Osteoblast (primary cell): ENCODE measurements at regions not wholly inside any gene's neighbourhood (a gene's known extent, or its start where the extent isn't known, plus 50 kb on each side); places are given as distances from the start of the nearest gene placed in this dataset.

Experiments
- DNase-seq: peaks from one replicate; pipeline ENCODE4 v3.0.0; 2011; ENCODE audit warnings: low spot score, mixed read lengths; ENCODE audit not compliant: insufficient read length; ENCODE audit errors: missing footprints
- H2AFZ ChIP-seq: 2 replicates; pipeline ENCODE4 v1.6.0; 2011; ENCODE audit warnings: mild to moderate bottlenecking, low read length
- H3K27ac ChIP-seq: 2 replicates; pipeline ENCODE4 v1.5.1; 2011; ENCODE audit warnings: mild to moderate bottlenecking, low read depth, low read length, moderate library complexity
- H3K27me3 ChIP-seq: 2 replicates; pipeline ENCODE4 v1.6.0; 2012; ENCODE audit warnings: mild to moderate bottlenecking, control low read depth, inconsistent platforms, low read length, moderate library complexity; ENCODE audit not compliant: insufficient read depth
- H3K36me3 ChIP-seq: 2 replicates; pipeline ENCODE4 v1.5.1; 2011; ENCODE audit warnings: mild to moderate bottlenecking, low read length, control low read depth, moderate library complexity; ENCODE audit not compliant: insufficient read depth
- H3K4me1 ChIP-seq: 2 replicates; pipeline ENCODE4 v1.5.1; 2011; ENCODE audit warnings: mild to moderate bottlenecking, low read length, control low read depth, moderate library complexity; ENCODE audit not compliant: insufficient read depth
- H3K4me2 ChIP-seq: 2 replicates; pipeline ENCODE4 v1.6.0; 2011; ENCODE audit warnings: mild to moderate bottlenecking, low read length; ENCODE audit not compliant: insufficient read depth
- H3K4me3 ChIP-seq: fragments of 200-600 bp; sonication (generic); 3 replicates; pipeline ENCODE4 v1.5.1; 2012; ENCODE audit warnings: mild to moderate bottlenecking, low read length, inconsistent platforms; ENCODE audit not compliant: insufficient read depth
- H3K79me2 ChIP-seq: 2 replicates; pipeline ENCODE4 v1.6.0; 2012; ENCODE audit warnings: mild to moderate bottlenecking, low read length, control low read depth, inconsistent platforms; ENCODE audit not compliant: insufficient read depth
- H3K9me3 ChIP-seq: 2 replicates; pipeline ENCODE4 v1.5.1; 2011; ENCODE audit warnings: low read depth, low read length, control low read depth
- H4K20me1 ChIP-seq: 2 replicates; pipeline ENCODE4 v1.6.0; 2012; ENCODE audit warnings: mild to moderate bottlenecking, low read length, control low read depth; ENCODE audit not compliant: insufficient read depth
- TF ChIP-seq, protein P1 (sequence below): IDR thresholded peaks from 2 replicates; pipeline ENCODE4 v1.5.1; 2011; ENCODE audit warnings: mild to moderate bottlenecking, low read depth, low read length, moderate library complexity; ENCODE audit errors: extremely low read depth

DNA sequence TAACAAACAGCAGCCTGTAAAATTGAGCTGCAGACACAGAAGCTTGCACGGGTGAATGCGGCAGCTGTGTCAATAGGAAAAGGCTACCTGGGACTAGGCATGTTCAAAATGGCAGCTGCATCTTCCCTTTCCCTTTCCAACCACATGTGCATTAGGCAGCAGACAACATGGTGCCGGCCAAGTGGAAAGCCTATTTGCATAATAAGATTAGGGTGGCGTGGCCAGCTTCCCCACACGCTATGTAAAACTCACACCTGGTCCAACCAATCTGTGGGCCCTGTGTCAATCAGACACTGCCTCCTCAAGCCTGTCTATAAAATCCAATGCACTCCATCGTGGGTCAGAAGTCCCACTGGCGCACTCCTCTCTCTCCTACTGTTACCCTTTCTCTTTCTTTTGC is 61.0 kb upstream of the RBBP6 start:
- TF ChIP-seq, protein P1, sequence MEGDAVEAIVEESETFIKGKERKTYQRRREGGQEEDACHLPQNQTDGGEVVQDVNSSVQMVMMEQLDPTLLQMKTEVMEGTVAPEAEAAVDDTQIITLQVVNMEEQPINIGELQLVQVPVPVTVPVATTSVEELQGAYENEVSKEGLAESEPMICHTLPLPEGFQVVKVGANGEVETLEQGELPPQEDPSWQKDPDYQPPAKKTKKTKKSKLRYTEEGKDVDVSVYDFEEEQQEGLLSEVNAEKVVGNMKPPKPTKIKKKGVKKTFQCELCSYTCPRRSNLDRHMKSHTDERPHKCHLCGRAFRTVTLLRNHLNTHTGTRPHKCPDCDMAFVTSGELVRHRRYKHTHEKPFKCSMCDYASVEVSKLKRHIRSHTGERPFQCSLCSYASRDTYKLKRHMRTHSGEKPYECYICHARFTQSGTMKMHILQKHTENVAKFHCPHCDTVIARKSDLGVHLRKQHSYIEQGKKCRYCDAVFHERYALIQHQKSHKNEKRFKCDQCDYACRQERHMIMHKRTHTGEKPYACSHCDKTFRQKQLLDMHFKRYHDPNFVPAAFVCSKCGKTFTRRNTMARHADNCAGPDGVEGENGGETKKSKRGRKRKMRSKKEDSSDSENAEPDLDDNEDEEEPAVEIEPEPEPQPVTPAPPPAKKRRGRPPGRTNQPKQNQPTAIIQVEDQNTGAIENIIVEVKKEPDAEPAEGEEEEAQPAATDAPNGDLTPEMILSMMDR = no peak
- DNase-seq = no peak
- H2AFZ ChIP-seq = no peak overlapping the region
- H3K4me3 ChIP-seq = no peak overlapping the region
- H3K27ac ChIP-seq = no peak overlapping the region
- no peaks in the 10 kb centered on the region for H3K4me1 ChIP-seq
- H3K36me3 ChIP-seq = no peaks in the 10 kb centered on the region
- no peaks in the 10 kb centered on the region for H4K20me1 ChIP-seq
- no peaks in the 10 kb centered on the region for H3K9me3 ChIP-seq
- H3K79me2 ChIP-seq = no peaks in the 10 kb centered on the region
- no peaks in the 10 kb centered on the region for H3K27me3 ChIP-seq
- no peak overlapping the region for H3K4me2 ChIP-seq

DNA sequence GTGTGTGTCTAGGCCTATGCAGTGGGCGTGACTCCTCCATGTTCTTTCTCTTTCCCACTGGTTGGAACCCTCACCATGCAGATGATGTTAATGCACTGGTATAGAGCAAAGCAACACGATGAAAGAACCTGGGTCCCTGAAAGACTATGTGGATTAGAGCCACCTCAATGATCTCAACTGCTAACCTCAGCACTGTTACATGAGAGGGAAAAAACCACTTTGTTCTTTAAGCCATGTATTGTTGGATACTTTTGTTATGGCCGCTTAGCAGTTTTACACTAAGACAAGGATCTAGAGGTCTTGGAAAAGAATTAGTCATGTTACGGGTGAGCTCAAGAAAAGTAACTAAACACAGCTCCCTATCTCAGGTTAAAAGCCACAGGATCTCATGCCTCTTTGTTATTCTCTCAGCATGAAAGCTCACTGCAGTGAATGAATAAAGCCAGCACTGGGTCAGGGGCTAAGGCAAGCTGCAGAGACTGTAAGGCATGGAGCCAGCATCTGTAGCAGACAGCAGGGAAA is 56.6 kb upstream of the RBBP6 start:
- no peaks in the 10 kb centered on the region for H3K27me3 ChIP-seq
- TF ChIP-seq, protein P1 = no peak
- no peaks in the 10 kb centered on the region for H3K79me2 ChIP-seq
- H3K4me2 ChIP-seq = no peak overlapping the region
- no peak overlapping the region for H3K27ac ChIP-seq
- DNase-seq = no peak
- no peak overlapping the region for H2AFZ ChIP-seq
- H3K9me3 ChIP-seq = no peaks in the 10 kb centered on the region
- no peak overlapping the region for H3K4me3 ChIP-seq
- no peaks in the 10 kb centered on the region for H4K20me1 ChIP-seq
- no peaks in the 10 kb centered on the region for H3K4me1 ChIP-seq
- H3K36me3 ChIP-seq = no peaks in the 10 kb centered on the region

DNA sequence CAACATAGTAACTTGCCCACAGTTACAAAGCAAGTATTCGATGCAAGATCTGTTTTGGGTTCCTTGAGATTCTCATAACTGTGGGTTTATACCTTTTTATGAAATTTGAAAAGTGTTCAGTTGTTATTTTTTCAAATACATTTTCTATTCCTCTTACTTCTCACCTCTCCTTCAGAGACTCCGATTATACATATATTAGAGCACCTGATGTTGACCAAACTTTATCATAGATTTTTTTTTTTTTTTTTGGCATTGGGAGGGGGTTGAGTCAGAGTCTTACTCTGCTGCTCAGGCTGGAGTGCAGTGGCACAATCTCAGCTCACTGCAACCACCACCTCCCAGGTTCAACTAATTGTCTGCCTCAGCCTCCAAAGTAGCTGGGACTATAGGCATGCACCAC is 51.3 kb upstream of the RBBP6 start:
- Histone ChIP-seq H3K27ac (no peak overlapping the region), H2AFZ (no peak overlapping the region)

More for the DNA sequence above, 51.3 kb upstream of the RBBP6 start:
- no peaks in the 10 kb centered on the region for H3K36me3 ChIP-seq
- H3K79me2 ChIP-seq = no peaks in the 10 kb centered on the region
- TF ChIP-seq, protein P1 = no peak
- no peaks in the 10 kb centered on the region for H3K9me3 ChIP-seq
- H3K4me2 ChIP-seq = no peak overlapping the region
- no peaks in the 10 kb centered on the region for H3K4me1 ChIP-seq
- H3K4me3 ChIP-seq = no peak overlapping the region
- H4K20me1 ChIP-seq = no peaks in the 10 kb centered on the region
- H3K27me3 ChIP-seq = no peaks in the 10 kb centered on the region
- no peak for DNase-seq
